Glomerular visceral epithelial cell (primary cell): ENCODE measurements at regions not wholly inside any gene's neighbourhood (a gene's known extent, or its start where the extent isn't known, plus 50 kb on each side); places are given as distances from the start of the nearest gene placed in this dataset.
"Not testable (repeated sequence)": the region's sequence is repeated elsewhere in the genome, so short reads cannot be mapped to it uniquely, and the experiment has no call there.

Experiments
- DNase-seq: peaks from one replicate; pipeline ENCODE4 v3.0.0-alpha.2; 2016; ENCODE audit errors: extremely low spot score

DNA sequence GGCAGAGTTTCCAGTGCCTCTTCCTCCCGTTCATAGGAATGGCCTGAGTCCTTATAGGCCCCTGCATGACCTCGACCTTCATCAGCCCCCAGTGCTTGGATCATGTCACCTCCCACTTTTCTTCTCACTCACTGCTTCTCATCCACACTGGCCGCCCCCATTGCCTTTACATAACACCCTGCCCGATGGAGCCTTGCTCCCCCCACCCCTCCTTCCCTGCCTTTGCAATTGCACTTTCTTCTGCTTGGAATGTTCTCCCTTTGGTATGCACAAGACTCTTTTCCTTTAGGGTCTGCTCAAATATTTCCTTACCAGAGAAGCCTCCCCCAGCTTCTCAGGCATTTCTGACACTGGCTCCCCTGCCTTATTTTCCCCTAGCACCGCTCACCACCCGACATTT, 125.2 kb upstream of the KCNJ6 start:
- DNase-seq = no peak

DNA sequence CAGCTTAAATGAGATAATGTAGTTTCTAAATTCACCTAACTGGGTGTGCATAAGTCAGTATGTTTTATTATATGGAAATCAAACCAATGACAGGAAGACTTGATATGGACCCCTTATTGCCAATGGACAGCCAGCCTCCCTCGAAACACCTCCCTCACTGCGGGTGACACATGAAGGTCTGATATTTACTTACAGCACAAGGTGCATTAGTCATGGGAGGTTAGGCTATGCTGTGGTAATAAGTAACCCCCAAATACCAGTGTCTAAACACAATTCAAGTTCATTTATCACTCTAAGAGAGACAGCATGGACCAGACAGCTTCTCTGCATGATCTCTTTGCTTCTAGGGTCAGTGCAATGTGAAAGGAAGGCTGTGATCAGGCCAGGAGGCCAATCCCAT, 126.0 kb upstream of the KCNJ6 start:
- DNase-seq = peak; percentile 61

DNA sequence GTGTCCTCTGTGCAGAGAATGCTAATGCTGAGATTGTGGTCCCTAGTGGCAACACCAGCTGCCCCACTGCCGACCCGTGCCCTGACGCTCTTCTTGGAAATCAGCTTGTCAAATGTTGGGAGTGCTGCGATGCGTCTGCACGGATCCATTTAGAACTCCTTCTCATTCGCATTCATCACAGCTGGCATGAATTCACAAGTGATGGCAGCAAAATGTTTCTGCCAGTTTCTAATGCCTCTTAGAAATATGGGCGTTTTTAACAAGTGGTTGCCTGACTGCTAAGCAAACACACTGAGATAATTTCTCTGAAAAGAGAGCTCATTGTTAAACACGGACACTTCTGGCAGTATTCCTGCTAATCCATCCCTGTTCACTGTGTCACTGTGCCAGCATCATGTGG, 131.9 kb upstream of the KCNJ6 start:
- no peak for DNase-seq

DNA sequence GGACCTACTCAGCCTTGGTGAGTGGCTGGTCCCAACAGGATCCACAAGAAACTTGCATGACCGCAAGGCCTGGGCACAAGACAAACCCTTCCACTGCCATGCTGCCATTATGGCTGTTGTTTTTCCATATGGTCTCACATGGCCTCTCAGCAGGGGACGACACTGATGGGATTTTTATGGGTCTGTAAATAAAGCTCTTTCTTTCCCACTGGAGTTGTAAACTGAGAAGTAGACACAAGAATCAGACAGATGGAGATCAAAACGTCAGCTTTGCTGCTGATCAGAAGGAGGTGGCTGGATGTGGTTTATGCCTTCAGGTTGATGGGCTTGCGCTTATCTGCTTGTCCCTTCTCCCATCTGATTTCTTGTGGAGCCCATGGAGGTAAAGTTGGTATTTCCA, 138.1 kb upstream of the KCNJ6 start:
- DNase-seq = no peak

DNA sequence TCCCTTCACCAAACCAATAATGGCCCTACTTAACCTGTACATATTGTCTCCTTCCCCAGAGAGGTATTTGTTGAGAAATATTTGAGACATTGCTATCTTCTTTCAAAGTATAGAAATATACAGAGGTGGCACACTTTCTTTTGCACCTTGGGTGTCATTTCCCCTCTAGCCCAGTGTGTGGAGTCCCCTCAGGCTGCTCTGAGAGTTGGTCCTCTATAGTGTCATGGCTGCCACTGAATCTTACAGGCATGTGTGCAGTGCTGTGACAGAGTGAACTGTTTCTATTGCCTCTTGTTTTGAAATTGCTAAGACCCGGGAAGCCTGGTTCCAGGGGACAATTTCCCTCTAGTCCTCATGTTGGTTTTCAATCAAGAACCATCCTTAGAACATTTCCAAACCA, 140.2 kb upstream of the KCNJ6 start:
- DNase-seq = no peak

DNA sequence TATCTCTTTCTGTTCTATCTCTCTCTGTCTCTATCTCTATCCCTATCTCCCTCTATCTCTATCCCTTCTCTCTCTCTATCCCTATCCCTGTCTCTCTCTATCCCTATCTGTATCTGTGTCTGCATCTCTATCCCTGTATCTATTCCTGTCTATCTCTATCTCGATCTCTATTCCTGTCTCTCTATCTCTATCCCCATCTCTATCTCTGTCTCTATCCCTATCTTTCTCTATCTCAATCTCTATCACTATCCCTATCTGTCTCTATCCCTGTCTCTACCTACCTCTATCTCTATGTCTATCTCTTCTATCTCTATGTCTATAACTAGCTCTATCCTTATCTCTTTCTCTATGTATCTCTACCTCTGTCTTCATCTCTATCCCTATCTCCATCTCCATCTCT, 141.4 kb upstream of the KCNJ6 start:
- no peak for DNase-seq

DNA sequence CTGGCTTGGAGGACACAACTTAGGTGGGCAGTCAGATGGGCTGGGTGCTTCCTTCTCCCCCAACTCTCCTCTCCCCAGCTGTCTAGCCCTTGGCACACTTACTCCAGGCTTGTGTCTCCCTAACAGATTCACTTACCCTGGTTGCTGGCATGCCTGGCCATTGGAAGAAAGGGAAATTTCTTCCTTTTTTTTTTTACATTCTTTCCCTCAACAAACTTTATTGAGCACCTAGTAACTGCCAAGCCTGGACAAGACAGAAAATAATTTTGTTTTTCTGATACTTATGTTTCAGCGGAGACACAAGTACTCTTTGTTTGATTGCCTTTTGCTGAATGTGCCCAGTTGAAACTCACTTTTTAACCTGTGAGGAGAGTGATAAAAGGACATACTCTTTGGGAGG, 144.3 kb upstream of the KCNJ6 start:
- DNase-seq = no peak

DNA sequence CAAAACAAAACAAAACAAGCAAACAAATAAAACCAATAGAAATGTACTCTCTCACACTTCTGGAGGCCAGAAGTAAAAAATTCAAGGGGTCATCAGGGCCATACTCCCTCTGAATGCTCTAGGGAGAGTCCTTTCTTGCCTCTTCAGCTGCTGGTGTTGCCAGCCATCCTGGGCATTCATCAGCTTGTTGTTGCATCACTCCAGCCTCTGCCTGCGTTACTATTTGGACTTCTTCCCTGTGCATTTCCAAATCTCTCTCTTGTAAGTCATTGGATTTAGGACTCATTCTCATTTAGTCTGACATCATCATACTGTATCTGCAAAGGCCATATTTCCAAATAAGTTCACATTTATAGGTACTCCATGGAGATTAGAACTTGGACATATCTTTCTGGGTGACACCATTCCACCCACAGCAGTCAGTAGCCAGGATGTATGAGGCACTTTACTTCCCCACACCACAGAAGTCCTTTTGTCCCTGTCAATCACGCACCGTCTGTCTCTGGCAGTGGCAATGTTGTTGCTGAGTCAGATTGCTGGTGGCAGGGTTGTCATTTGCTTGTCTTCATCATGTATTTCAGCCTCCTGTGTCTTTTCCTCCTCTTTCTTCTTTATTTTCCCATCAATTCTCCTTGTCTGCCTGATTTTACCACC, 151.0 kb upstream of the KCNJ6 start:
- no peak for DNase-seq

DNA sequence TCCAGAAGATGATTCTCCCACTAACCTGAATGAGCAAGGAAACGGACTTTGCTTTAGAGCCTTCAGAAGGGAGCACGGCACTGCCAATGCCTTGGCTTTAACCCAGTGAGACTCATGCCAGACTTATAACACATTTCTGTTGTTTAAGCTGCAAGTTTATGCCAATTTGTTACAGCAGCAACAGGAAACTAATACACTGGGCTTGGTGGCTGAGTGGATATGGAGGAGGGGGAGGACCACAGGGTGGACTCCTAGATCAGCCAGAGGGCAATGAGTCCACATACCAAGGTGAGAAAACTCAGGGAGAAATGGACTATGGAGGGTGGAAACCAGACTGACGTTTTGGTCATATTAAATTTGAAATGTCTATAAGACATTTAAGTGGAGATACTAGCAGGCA, 156.2 kb upstream of the KCNJ6 start:
- no peak for DNase-seq

DNA sequence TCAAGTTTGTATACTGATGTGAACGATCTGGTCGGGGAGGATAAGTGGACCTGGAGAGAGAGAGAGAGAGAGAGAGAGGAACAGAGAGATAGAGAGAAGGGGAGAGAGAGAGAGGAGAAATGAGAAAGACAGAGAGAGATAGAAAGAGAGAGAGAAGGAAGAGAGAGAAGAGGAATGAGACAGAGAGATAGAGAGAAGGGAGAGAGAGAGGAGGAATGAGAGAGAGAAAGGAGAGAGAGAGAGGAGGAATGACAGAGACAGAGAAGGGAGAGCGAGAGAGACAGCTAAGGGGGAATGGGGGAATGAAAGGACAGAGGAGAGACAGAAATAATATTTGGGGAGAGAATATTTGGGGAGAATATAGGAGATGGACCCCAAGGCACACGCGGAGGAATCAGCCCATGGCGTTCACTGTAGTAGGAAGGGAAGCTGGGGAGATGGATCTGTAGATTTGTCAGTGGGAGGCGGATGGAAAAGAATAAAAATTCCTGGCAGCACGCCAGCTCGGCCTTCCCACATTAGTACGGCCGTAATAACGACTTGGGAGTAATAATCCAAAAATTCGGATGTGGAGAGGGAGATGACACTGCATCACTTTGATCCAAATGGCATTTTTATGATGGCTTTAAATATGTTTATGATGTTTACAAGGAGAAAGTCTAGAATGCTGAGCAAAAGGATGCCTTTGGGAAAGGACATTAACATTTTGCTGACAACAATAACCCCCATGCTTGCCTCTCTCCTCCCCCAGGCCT, 159.8 kb upstream of the KCNJ6 start:
- DNase-seq = no peak

DNA sequence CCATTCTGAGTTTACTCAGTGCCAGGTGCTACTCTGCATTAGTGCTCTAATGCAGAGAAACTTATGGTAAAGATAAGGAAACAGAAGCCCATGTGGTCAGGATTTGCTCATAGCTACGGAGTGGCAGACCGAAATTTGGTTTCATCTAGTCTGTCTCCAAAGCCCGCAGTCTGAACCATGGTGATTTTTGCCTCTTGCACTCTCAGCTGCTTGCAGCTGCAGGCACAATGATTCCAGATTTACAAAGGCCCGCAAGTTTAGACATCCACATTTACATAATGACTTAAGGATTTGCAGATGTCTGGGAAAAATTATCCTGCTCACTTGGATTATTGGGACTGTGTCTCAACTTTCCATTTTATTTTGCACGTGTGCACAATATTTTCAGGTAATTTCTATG, 161.3 kb upstream of the KCNJ6 start:
- DNase-seq = no peak

DNA sequence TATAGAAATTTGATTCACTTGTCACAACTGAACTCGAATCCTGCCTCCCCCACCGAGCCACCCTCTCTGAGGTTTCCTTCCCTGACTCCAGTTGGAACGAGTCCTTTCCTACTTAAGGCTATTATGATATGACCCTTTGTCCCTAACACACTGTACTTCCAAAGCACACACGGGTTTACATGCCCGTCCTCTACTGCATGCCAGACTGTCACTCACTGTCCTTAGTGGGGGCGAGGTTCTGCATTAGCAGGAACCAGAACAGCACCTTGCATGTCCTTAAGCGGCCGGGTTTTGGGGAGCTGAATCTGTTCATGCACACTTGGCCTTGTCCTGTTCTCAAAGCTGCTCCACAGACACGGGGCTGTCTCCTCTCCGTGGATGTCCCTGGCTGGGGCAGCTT, 164.6 kb upstream of the KCNJ6 start:
- no peak for DNase-seq

DNA sequence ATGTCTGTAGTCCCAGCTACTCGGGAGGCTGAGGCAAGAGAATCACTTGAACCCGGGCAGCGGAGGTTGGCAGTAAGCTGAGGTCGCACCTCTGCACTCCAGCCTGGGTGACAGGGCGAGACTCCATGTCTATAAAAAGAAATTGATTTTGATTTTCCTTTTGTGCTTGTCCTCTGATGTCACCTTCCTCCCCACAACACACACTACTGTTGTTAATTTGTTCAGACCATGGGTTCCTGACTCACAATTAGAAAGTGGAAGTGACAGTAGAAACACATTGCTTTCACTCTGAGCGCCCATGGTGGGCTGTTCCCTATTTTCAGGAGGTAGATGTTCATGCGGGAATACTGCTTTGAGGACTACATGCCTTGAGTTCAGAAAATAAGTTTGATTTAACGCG, 165.5 kb upstream of the KCNJ6 start:
- DNase-seq = no peak

DNA sequence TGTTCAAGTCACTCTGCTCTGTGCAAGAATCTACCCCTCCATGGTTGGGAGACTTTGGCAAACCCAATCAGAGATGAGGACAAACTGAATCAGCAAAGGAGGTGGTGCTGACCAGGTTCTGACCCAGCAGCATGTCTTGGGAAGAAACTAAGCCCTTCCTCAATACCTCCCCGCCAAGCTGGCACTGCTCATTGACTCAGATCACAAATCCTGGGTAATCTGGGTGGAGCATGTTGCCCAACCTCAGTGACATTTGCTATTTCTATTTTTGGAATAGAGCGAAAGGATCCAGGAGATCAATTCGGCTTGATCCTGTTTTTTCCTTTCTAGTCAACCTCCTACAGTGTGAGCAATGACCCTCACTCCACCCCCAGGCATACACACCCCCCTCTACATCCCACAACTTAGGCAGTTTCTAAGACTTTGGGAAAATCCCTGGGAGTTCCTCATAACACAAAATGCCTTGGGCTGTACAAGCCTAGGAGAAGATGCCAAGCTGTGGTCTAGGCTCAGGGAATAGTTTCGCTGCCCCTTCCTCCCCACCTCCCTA, 166.8 kb upstream of the KCNJ6 start:
- DNase-seq = peak; percentile 18

DNA sequence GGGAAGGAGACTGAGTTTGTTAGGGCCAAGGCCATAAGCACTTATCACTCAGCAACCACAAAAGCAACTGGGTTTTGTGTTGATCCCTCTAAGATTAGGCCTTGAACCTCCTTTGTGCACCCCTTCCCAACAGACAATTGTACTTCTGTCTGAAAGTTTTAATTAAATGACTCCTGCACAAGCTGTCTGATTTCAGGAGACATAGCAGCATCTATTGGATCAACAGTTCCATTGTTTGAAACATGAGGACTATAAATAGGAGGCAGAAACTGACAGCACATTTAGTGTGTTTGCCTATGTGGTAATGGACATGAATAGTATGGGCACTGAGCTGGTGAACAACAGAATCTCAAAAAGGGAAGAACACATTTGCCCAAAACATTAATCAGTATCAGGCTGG, 167.3 kb upstream of the KCNJ6 start:
- no peak for DNase-seq

DNA sequence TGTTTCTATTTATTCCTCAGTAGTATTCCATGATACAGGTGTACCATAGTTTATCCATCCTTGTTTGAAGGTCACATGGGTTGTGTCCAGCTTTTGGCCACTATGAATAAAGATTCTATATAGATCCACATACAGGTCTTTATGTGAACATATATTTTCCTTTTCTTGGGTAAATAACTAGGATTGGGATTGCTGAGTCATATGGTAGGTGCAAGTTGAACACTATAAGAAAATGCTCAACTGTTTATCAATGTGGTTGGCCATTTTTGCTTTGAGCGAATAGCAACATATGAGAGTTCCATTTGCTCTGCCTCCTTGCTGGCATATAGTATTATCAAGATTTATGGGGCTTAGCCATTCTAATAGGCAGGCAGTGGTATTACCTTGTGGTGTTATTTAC, 170.2 kb upstream of the KCNJ15 start:
- DNase-seq = no peak

DNA sequence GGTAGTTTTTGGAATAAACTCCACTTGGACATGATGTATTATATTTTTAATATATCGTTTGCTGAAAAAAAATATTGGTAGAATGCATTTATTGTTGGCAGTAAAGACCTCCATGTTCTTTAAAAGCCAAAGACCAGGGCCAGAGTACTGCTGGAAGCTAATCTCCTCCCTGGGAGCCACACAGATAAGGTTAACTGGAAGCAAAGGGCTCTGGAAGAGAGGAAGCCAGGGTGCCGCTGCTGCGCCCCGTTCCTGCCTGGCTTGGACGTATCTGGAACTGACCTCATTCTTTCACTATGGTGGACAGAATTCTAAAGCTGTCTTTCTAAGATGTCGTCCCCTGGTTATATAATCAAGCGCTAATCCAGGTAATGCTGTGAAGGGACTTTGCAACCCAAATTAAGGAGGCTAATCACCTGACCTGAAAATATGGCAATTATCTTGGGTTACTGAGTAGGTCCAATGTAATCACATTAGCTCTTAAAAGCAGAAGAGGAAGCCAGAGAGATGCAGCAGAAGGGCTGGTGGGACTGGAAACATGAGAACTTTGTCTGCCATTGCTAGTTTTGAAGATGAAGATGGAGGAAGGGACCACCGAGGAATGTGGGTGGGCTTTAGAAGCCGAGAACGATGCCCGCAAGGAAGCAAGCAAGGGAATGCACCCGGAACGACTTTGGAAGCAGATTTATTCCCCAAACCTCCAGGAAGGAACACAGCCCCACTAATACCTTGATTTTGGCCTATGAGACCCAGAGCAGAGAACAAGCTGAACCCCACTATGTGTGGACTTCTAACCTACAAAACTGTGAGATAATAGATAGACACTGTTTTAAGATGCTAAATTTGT, 167.7 kb upstream of the KCNJ15 start:
- no peak for DNase-seq

DNA sequence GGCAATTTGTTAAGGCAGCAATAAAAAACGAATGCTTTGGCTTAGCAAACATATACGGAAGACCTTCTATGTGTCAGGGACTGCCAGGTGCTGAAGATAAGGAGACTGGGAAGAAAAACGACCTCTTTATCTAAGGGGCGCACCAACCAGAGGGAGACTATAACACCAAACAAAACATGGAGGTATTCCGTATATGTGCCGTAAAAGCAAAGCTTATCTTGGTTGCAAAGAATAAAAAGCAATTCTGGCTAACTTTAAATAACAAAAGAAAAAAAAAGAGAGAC, 167.1 kb upstream of the KCNJ15 start:
- DNase-seq = no peak

DNA sequence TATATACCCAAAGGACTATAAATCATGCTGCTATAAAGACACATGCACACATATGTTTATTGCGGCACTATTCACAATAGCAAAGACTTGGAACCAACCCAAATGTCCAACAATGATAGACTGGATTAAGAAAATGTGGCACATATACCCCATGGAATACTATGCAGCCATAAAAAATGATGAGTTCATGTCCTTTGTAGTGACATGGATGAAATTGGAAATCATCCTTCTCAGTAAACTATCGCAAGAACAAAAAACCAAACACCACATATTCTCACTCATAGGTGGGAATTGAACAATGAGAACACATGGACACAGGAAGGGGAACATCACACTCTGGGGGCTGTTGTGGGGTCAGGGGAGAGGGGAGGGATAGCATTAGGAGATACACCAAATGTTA, 165.7 kb upstream of the KCNJ15 start:
- not testable (repeated sequence) for DNase-seq

DNA sequence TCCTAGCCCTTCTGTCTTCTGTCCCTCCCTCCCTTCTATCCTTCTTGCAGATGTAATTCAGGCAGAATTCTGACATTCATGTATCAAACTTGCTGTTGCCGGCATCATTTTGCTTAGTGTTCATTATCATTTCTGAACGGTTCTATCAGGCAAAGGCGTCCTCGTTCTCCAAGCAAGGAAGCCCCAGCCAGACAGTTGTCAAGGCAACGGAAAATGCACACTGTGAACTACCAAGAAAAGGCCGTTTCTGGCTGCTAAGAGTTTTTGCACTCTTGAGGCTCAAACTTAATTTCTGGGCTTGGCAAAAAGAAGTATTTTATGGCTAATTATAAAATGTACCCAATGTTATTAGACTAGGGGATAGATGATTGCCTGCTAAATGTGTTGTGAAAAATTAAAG, 164.7 kb upstream of the KCNJ15 start:
- no peak for DNase-seq

DNA sequence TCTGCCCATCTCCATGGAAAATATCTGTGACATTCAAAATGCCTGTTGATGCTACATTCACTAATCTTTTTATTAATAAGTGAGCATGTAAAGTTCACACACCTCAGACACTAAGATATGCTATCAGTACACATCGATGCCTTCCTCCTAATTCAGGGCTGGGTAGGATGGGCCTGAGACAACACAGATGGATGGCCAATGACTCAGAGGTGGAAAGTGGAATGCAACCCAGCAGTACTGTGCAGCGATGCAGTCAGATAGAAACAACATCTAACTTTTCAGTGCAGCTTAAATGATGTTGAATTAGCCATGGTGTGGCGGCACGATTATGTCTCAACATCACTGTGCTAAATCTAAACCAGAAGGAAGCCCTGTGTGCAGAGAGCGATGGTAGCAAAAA, 161.6 kb upstream of the KCNJ15 start:
- peak; percentile 70 for DNase-seq

DNA sequence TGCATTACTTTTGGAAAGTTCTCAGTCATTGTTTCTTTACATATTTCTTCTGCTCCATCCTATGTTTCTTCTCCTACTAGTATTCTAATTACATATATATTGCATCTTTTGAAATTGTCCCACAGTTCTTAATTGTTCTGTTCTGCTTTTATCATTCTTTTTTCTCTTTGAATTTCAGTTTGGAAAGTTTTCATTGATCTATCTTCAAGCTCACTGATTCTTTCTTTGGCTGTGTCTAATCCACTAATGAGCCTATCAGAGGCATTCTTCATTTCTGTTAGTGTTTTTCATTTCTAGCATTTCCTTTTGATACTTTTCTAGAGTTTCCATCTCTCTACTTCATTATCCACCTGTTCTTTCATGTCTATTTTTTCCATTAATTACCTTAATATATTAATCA, 159.0 kb upstream of the KCNJ15 start:
- DNase-seq = no peak

DNA sequence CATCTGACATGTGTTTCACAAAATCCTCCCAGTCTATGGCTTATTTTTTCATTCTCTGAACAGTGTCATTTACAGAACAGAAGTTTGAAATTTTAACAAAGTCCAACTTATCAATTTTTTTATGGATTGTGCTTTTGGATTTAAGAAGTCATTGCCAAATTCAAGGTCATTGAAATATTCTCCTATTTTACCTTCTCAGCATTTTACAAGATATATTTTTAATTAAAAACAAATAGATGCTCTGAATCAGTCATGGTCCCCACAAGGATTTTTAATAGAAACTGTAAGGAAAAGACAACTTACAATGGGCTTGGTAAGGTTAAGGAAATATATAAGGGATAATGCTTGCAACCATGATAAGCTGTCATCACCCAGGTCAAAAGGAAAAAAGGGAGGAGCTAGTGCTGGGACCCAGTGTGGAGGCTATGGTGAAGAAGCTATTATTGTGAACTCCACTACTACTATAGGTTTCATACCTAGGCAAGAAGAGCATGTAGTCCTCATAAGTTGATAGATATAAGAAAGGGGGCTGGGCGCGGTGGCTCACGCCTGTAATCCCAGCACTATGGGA, 144.5 kb upstream of the KCNJ15 start:
- DNase-seq = no peak
